GM06990 (cell line): ENCODE measurements at regions not wholly inside any gene's neighbourhood (a gene's known extent, or its start where the extent isn't known, plus 50 kb on each side); places are given as distances from the start of the nearest gene placed in this dataset.

Source experiments
- DNase-seq: peaks from one replicate; pipeline ENCODE4 v3.0.0-alpha.2; 2011; ENCODE audit not compliant: insufficient read length; ENCODE audit errors: extremely low read depth
- H3K27me3 ChIP-seq: replicated peaks from 2 replicates; pipeline ENCODE4 v1.6.0; 2011; ENCODE audit warnings: low read length; ENCODE audit not compliant: control insufficient read depth, insufficient read depth
- H3K36me3 ChIP-seq: 2 replicates; pipeline ENCODE4 v1.5.1; 2011; ENCODE audit warnings: low read length; ENCODE audit not compliant: control insufficient read depth, insufficient read depth
- H3K4me3 ChIP-seq: replicated peaks from 2 replicates; pipeline ENCODE4 v1.5.1; 2011; ENCODE audit warnings: low read depth, mild to moderate bottlenecking, control low read depth, low read length
- TF ChIP-seq, protein P1 (sequence below): IDR thresholded peaks from 2 replicates; pipeline ENCODE4 v1.5.1; 2011; ENCODE audit warnings: low read length, control low read depth, mild to moderate bottlenecking, inconsistent platforms; ENCODE audit not compliant: insufficient read depth, poor library complexity, severe bottlenecking

DNA sequence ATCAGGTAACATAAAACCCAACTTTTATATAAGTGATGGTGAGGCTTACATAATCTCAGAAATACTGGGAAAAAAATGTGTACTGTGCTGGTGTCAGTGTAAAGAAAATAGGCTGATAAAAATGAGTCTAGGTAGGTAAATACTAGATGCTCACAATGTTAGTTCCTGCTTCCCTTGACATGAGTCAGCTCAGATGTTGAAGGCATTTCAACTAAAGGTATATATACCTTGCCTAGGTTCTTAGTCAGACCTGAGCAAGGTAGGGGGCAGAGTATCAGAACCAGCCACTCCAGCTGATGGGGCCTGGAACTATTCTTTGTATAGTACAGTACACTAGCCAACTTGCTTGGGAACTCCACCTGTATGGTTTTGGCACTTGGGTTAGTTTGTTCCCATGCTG lies 51.0 kb upstream of the CA10 start:
- no peaks in the 10 kb centered on the region for H3K27me3 ChIP-seq
- H3K4me3 ChIP-seq, result no peak overlapping the region
- TF ChIP-seq, protein P1, sequence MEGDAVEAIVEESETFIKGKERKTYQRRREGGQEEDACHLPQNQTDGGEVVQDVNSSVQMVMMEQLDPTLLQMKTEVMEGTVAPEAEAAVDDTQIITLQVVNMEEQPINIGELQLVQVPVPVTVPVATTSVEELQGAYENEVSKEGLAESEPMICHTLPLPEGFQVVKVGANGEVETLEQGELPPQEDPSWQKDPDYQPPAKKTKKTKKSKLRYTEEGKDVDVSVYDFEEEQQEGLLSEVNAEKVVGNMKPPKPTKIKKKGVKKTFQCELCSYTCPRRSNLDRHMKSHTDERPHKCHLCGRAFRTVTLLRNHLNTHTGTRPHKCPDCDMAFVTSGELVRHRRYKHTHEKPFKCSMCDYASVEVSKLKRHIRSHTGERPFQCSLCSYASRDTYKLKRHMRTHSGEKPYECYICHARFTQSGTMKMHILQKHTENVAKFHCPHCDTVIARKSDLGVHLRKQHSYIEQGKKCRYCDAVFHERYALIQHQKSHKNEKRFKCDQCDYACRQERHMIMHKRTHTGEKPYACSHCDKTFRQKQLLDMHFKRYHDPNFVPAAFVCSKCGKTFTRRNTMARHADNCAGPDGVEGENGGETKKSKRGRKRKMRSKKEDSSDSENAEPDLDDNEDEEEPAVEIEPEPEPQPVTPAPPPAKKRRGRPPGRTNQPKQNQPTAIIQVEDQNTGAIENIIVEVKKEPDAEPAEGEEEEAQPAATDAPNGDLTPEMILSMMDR, result no peak
- no peak for DNase-seq
- H3K36me3 ChIP-seq, result no peaks in the 10 kb centered on the region
